SK-N-SH (cell line): ENCODE measurements at regions not wholly inside any gene's neighbourhood (a gene's known extent, or its start where the extent isn't known, plus 50 kb on each side); places are given as distances from the start of the nearest gene placed in this dataset.

ENCODE experiments used
- CTCF ChIA-PET: fragments of 300-600, 350-600 bp; formaldehyde crosslinking; extraction: SDS; loops from one replicate; lab custom pipeline; 2021; lab: Yijun Ruan, JAX
- POLR2A ChIA-PET: fragments of 350-600 bp; sonication (Branson Sonifier 250); formaldehyde crosslinking; extraction: SDS; loops from one replicate; lab custom pipeline; 2020; ENCODE audit warnings: antibody characterized with exemption, inconsistent platforms; lab: Yijun Ruan, JAX
- DNase-seq: peaks from one replicate; pipeline ENCODE4 v3.0.0; 2012
- H2AFZ ChIP-seq: fragments of 200-600 bp; sonication (generic); 2 replicates; pipeline ENCODE4 v1.8.1; 2016; ENCODE audit warnings: antibody characterized with exemption, mild to moderate bottlenecking, low read depth
- H3F3A ChIP-seq: fragments of 200-600 bp; sonication (generic); replicated peaks from 2 replicates; pipeline ENCODE3; 2016; ENCODE audit warnings: antibody characterized with exemption, mild to moderate bottlenecking; ENCODE audit not compliant: insufficient read depth
- H3K27ac ChIP-seq, 2 experiments: fragments of 200-500 bp in 1 of 2; fragments of 200-600 bp in 1 of 2; sonication (Bioruptor generic) in 1 of 2; sonication (generic), shearing (Covaris generic) in 1 of 2; 2 replicates each; pipeline versions ENCODE4 v1.5.1 to v1.6.1; 2014 to 2016; ENCODE audit warnings: low read depth in 2 of 2, inconsistent platforms in 1 of 2, low read length in 1 of 2, mild to moderate bottlenecking in 1 of 2, mixed read lengths in 1 of 2
- H3K27me3 ChIP-seq: fragments of 200-600 bp; sonication (generic), shearing (Covaris generic); 2 replicates; pipeline ENCODE4 v1.6.1; 2016; ENCODE audit warnings: mixed run types; ENCODE audit not compliant: insufficient read depth
- H3K36me3 ChIP-seq, 2 experiments: fragments of 200-500 bp in 1 of 2; fragments of 200-600 bp in 1 of 2; sonication (Bioruptor generic) in 1 of 2; sonication (generic) in 1 of 2; replicated peaks in 1 of 2; 2 replicates each; pipeline versions ENCODE3 to v1.5.1; 2014 to 2016; ENCODE audit warnings: low read length in 1 of 2, mild to moderate bottlenecking in 1 of 2; ENCODE audit not compliant: insufficient read depth in 2 of 2, control insufficient read depth in 1 of 2
- H3K4me1 ChIP-seq, 2 experiments: fragments of 200-500 bp in 1 of 2; fragments of 200-600 bp in 1 of 2; sonication (Bioruptor generic) in 1 of 2; sonication (generic), shearing (Covaris generic) in 1 of 2; 2 replicates each; pipeline versions ENCODE4 v1.5.1 to v1.6.1; 2014 to 2016; ENCODE audit warnings: low read depth in 1 of 2, low read length in 1 of 2, mixed run types in 1 of 2; ENCODE audit not compliant: insufficient read depth in 2 of 2, control insufficient read depth in 1 of 2
- H3K4me2 ChIP-seq: fragments of 200-600 bp; sonication (generic), shearing (Covaris generic); 2 replicates; pipeline ENCODE4 v1.6.1; 2017; ENCODE audit warnings: mixed run types
- H3K4me3 ChIP-seq, 2 experiments: fragments of 200-500 bp in 1 of 2; fragments of 200-600 bp in 1 of 2; sonication (Bioruptor generic) in 1 of 2; sonication (generic), shearing (Covaris generic) in 1 of 2; 2 replicates each; pipeline versions ENCODE4 v1.5.1 to v1.8.1; 2014 to 2016; ENCODE audit warnings: low read depth in 2 of 2, inconsistent platforms in 1 of 2, low read length in 1 of 2, mild to moderate bottlenecking in 1 of 2, mixed read lengths in 1 of 2, moderate library complexity in 1 of 2
- H3K79me2 ChIP-seq: fragments of 200-600 bp; sonication (generic); 2 replicates; pipeline ENCODE4 v1.8.1; 2017; ENCODE audit warnings: mild to moderate bottlenecking; ENCODE audit not compliant: insufficient read depth
- H3K9ac ChIP-seq: fragments of 200-600 bp; sonication (generic); 2 replicates; pipeline ENCODE4 v1.6.1; 2017; ENCODE audit warnings: mixed run types
- H3K9me2 ChIP-seq: fragments of 200-600 bp; sonication (generic); 2 replicates; pipeline ENCODE4 v1.6.1; 2017; ENCODE audit warnings: mixed run types
- H3K9me3 ChIP-seq: fragments of 200-600 bp; sonication (generic); 2 replicates; pipeline ENCODE4 v1.6.1; 2017; ENCODE audit warnings: mixed run types, mild to moderate bottlenecking, moderate library complexity
- H4K20me1 ChIP-seq: fragments of 200-600 bp; sonication (generic); 2 replicates; pipeline ENCODE4 v1.6.1; 2017; ENCODE audit warnings: mild to moderate bottlenecking, mixed run types; ENCODE audit not compliant: insufficient read depth
- CTCF ChIP-seq: fragments of 200-600 bp; sonication (generic); IDR thresholded peaks from 2 replicates; pipeline ENCODE4 v1.6.1; 2017; ENCODE audit warnings: antibody characterized with exemption, mild to moderate bottlenecking, moderate library complexity
- FOXJ3 ChIP-seq: sonication (generic); formaldehyde crosslinking; IDR thresholded peaks from 2 replicates; pipeline ENCODE4 v1.5.1; 2020; ENCODE audit warnings: mild to moderate bottlenecking, missing genetic modification reagents
- FOXM1 ChIP-seq: IDR thresholded peaks from 2 replicates; pipeline ENCODE4 v1.4.0; 2012; ENCODE audit warnings: low read depth, mild to moderate bottlenecking
- IRF3 ChIP-seq: fragments of 150-350 bp; IDR thresholded peaks from 2 replicates; pipeline ENCODE4 v1.6.1; 2016; ENCODE audit warnings: mild to moderate bottlenecking, low read depth, low read length
- POLR2AphosphoS5 ChIP-seq: IDR thresholded peaks from 2 replicates; pipeline ENCODE4 v1.6.1; 2012; ENCODE audit warnings: low read depth, low read length
- RAD21 ChIP-seq: IDR thresholded peaks from 2 replicates; pipeline ENCODE4 v1.6.1; 2012; ENCODE audit warnings: mild to moderate bottlenecking, low read length
- RFX5 ChIP-seq: IDR thresholded peaks from 2 replicates; pipeline ENCODE4 v1.6.1; 2012; ENCODE audit warnings: mild to moderate bottlenecking, improper control_type of control experiment, low read length
- TEAD4 ChIP-seq: IDR thresholded peaks from 2 replicates; pipeline ENCODE4 v1.4.0; 2012; ENCODE audit warnings: mild to moderate bottlenecking, borderline replicate concordance; ENCODE audit not compliant: insufficient read depth
- USF2 ChIP-seq: fragments of 150-350 bp; IDR thresholded peaks from 2 replicates; pipeline ENCODE4 v1.6.1; 2017; ENCODE audit warnings: antibody characterized with exemption, low read length, low read depth, borderline replicate concordance
- YY1 ChIP-seq: IDR thresholded peaks from 2 replicates; pipeline ENCODE4 v1.4.0; 2012; ENCODE audit warnings: low read depth, mild to moderate bottlenecking
- WGBS: methylation state at CpG from one replicate; pipeline ENCODE4 v1.1.6; 2017; ENCODE audit warnings: low lambda C conversion rate; 5-methylcytosine and 5-hydroxymethylcytosine counted together
- TF ChIP-seq, protein P1 (sequence below): IDR thresholded peaks from 2 replicates; pipeline ENCODE4 v1.4.0; 2012; ENCODE audit warnings: low read depth
- TF ChIP-seq, protein P2 (sequence below): IDR thresholded peaks from 2 replicates; pipeline ENCODE4; 2012

DNA sequence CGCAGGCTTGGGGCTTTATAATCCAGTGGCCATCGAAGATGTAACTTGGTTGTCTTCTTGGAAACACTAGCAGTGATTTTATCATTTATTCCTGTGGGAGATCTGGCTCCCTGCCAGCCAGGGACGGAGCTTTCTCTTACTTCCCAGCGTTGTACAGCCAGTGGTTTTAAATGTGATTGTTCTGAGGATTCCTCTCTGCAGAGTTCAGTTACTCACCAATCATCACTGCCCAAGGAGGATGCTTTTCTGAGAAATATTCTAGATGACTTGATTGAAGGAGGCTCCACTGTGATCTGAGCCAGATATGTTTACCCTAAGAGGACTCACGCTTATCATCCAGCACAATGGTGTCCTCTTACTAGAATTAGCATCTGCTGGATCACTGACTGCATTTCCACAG is 744.3 kb downstream of the RNF144A start:
- POLR2A ChIA-PET = no interaction called here
- WGBS = 21% methylated on average over 5 of the region's 5 CpGs

More for the DNA sequence above, 744.3 kb downstream of the RNF144A start:
- Histone ChIP-seq H3K9ac (no peak overlapping the region), H3K36me3 (no peaks in the 10 kb centered on the region), H2AFZ (no peak overlapping the region), H4K20me1 (no peaks in the 10 kb centered on the region), H3K27me3 (no peaks in the 10 kb centered on the region), H3K4me2 (no peak overlapping the region), H3K4me1 (peaks cover 0 to 5% of the 10 kb centered on the region in 2 experiments; a peak in 1 of 4 replicates), H3F3A (no peaks in the 10 kb centered on the region), H3K9me2 (no peaks in the 10 kb centered on the region), H3K27ac (no peak overlapping the region), H3K9me3 (no peaks in the 10 kb centered on the region), H3K79me2 (no peaks in the 10 kb centered on the region), H3K4me3 (no peak overlapping the region)
- TF ChIP-seq, protein P1, sequence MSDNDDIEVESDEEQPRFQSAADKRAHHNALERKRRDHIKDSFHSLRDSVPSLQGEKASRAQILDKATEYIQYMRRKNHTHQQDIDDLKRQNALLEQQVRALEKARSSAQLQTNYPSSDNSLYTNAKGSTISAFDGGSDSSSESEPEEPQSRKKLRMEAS = no peak
- TF ChIP-seq USF2 = no peak
- no peak for TF ChIP-seq IRF3
- TF ChIP-seq FOXJ3 (CRISPR knock-in tag) = no peak
- TF ChIP-seq RAD21 = no peak
- no peak for TF ChIP-seq FOXM1
- TF ChIP-seq CTCF = no peak
- TF ChIP-seq, protein P2, sequence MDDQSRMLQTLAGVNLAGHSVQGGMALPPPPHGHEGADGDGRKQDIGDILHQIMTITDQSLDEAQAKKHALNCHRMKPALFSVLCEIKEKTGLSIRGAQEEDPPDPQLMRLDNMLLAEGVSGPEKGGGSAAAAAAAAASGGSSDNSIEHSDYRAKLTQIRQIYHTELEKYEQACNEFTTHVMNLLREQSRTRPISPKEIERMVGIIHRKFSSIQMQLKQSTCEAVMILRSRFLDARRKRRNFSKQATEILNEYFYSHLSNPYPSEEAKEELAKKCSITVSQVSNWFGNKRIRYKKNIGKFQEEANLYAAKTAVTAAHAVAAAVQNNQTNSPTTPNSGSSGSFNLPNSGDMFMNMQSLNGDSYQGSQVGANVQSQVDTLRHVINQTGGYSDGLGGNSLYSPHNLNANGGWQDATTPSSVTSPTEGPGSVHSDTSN = no peak
- no peak for TF ChIP-seq TEAD4
- no peak for TF ChIP-seq POLR2AphosphoS5
- TF ChIP-seq YY1 = no peak
- no peak for TF ChIP-seq RFX5
- CTCF ChIA-PET = interaction anchor here (1.2 to 2.8 kb wide), 3 partner anchors 10 to 543 kb away, joined by 3 to 14 read pairs (median 7); no protein-coding TSS in a partner anchor
- no peak for DNase-seq
